HG02759 (cell line): ENCODE measurements at regions not wholly inside any gene's neighbourhood (a gene's known extent, or its start where the extent isn't known, plus 50 kb on each side); places are given as distances from the start of the nearest gene placed in this dataset.
"Not testable (repeated sequence)": the region's sequence is repeated elsewhere in the genome, so short reads cannot be mapped to it uniquely, and the experiment has no call there.

Experiments used
- ATAC-seq: cut with Tn5 transposase; IDR thresholded peaks from one replicate; pipeline ENCODE4 v1.9.1; 2021; ENCODE audit warnings: mild to moderate bottlenecking, moderate library complexity; ENCODE audit not compliant: unreplicated experiment

- no peak for ATAC-seq
Measured at GRCh38 chr4:130689181-130689580, 1593.2 kb downstream of the C4orf33 start.

- no peak for ATAC-seq
Measured at GRCh38 chr4:130698251-130698650, 1602.3 kb downstream of the C4orf33 start.

GRCh38 chr4:130699004-130699403 lies 1603.1 kb downstream of the C4orf33 start:
- no peak for ATAC-seq

GRCh38 chr4:130703211-130703935 lies 1607.4 kb downstream of the C4orf33 start:
- ATAC-seq = no peak

- no peak for ATAC-seq
Measured at GRCh38 chr4:130705023-130705422, 1609.1 kb downstream of the C4orf33 start.

- no peak for ATAC-seq
Measured at GRCh38 chr4:130712038-130712437, 1616.1 kb downstream of the C4orf33 start.

GRCh38 chr4:130714006-130714405 lies 1618.1 kb downstream of the C4orf33 start:
- ATAC-seq = no peak

- ATAC-seq = no peak
Measured at GRCh38 chr4:130722361-130722760, 1626.4 kb downstream of the C4orf33 start.

GRCh38 chr4:130736436-130737185 lies 1640.7 kb downstream of the C4orf33 start:
- no peak for ATAC-seq

- no peak for ATAC-seq
Measured at GRCh38 chr4:130738233-130738632, 1642.3 kb downstream of the C4orf33 start.

- no peak for ATAC-seq
Measured at GRCh38 chr4:130747842-130748241, 1651.9 kb downstream of the C4orf33 start.

- ATAC-seq = no peak
Measured at GRCh38 chr4:130753926-130754325, 1658.0 kb downstream of the C4orf33 start.

GRCh38 chr4:130760246-130760645 lies 1664.3 kb downstream of the C4orf33 start:
- no peak for ATAC-seq

- not testable (repeated sequence) for ATAC-seq
Measured at GRCh38 chr4:130767384-130767783, 1671.4 kb downstream of the C4orf33 start.

- not testable (repeated sequence) for ATAC-seq
Measured at GRCh38 chr4:130772966-130773365, 1677.0 kb downstream of the C4orf33 start.

- no peak for ATAC-seq
Measured at GRCh38 chr4:130808492-130808891, 1712.5 kb downstream of the C4orf33 start.

GRCh38 chr4:130812117-130812765 lies 1716.3 kb downstream of the C4orf33 start:
- no peak for ATAC-seq

GRCh38 chr4:130814896-130815295 lies 1718.9 kb downstream of the C4orf33 start:
- peak; percentile 47 for ATAC-seq

GRCh38 chr4:130820448-130820847 lies 1724.5 kb downstream of the C4orf33 start:
- ATAC-seq = no peak

GRCh38 chr4:130825284-130825683 lies 1729.3 kb downstream of the C4orf33 start:
- no peak for ATAC-seq

- ATAC-seq = no peak
Measured at GRCh38 chr4:130850019-130850524, 1754.1 kb downstream of the C4orf33 start.

GRCh38 chr4:130851107-130851506 lies 1755.2 kb downstream of the C4orf33 start:
- ATAC-seq = no peak
